LNCaP clone FGC (cell line): ENCODE measurements at regions not wholly inside any gene's neighbourhood (a gene's known extent, or its start where the extent isn't known, plus 50 kb on each side); places are given as distances from the start of the nearest gene placed in this dataset.

Experiments used
- DNase-seq: peaks from one replicate; pipeline ENCODE4 v3.0.0-alpha.2; 2011; ENCODE audit warnings: low read depth
- H3K4me3 ChIP-seq: 2 replicates; pipeline ENCODE4 v1.5.1; 2011; ENCODE audit warnings: mild to moderate bottlenecking, low read depth, low read length, control low read depth
- CTCF ChIP-seq: IDR thresholded peaks from 2 replicates; pipeline ENCODE4 v1.5.1; 2012; ENCODE audit warnings: mild to moderate bottlenecking; ENCODE audit not compliant: control insufficient read depth, insufficient read depth; ENCODE audit errors: extremely low read depth

- H3K4me3 ChIP-seq: peak overlapping the region; percentile 42
- DNase-seq: no peak
Observed at GRCh38 chr15:29570121-29570947, 251.9 kb downstream of the TJP1 start.

GRCh38 chr15:29569533-29570092, 252.7 kb downstream of the TJP1 start:
- no peak for DNase-seq
- TF ChIP-seq CTCF: no peak
- no peak overlapping the region; the same call in 1 of the 2 replicates for H3K4me3 ChIP-seq

More at GRCh38 chr15:29570121-29570947, 251.9 kb downstream of the TJP1 start:
- peak; percentile 26; the same call in 1 of the 2 replicates for TF ChIP-seq CTCF

GRCh38 chr15:29568840-29569532, 253.3 kb downstream of the TJP1 start:
- TF ChIP-seq CTCF: peak; percentile 83
- no peak overlapping the region for H3K4me3 ChIP-seq
- DNase-seq: peak; percentile 43

GRCh38 chr15:29567336-29567735, 254.9 kb downstream of the TJP1 start:
- no peak for DNase-seq
- H3K4me3 ChIP-seq: no peak overlapping the region
- no peak for TF ChIP-seq CTCF

- DNase-seq: no peak
- no peak for TF ChIP-seq CTCF
- no peak overlapping the region for H3K4me3 ChIP-seq
Observed at GRCh38 chr15:29566914-29567313, 255.4 kb downstream of the TJP1 start.

- TF ChIP-seq CTCF: no peak
- no peak overlapping the region for H3K4me3 ChIP-seq
- no peak for DNase-seq
Observed at GRCh38 chr15:29563112-29563511, 259.2 kb downstream of the TJP1 start.
